WTC11 (cell line): ENCODE measurements at regions not wholly inside any gene's neighbourhood (a gene's known extent, or its start where the extent isn't known, plus 50 kb on each side); places are given as distances from the start of the nearest gene placed in this dataset.

Experiments
- ATAC-seq: fragments of 200-7000 bp; cut with Tn5 transposase; 2 replicates; pipeline ENCODE4 v1.10.0; 2021; ENCODE audit warnings: mild to moderate bottlenecking, moderate library complexity
- CTCF ChIA-PET: fragments of 300-600 bp; sonication (Branson Sonifier 250); formaldehyde crosslinking; loops from one replicate; lab custom pipeline; 2021; ENCODE audit warnings: antibody characterized with exemption; lab: Charles Lee
- POLR2A ChIA-PET: fragments of 350-600 bp; sonication (Branson Sonifier 250); formaldehyde crosslinking; loops from one replicate; lab custom pipeline; 2021; ENCODE audit warnings: antibody characterized with exemption; lab: Charles Lee
- DNase-seq: peaks from one replicate; pipeline ENCODE4 v3.0.0; 2021; ENCODE audit warnings: low spot score
- H3K27ac Mint-ChIP-seq: 2 replicates; pipeline ENCODE4 v1.8.0; 2021; ENCODE audit warnings: mixed read lengths
- H3K27me3 Mint-ChIP-seq: 2 replicates; pipeline ENCODE4 v1.8.0; 2021; ENCODE audit warnings: low read depth, mild to moderate bottlenecking, moderate library complexity, mixed read lengths
- H3K36me3 Mint-ChIP-seq: 2 replicates; pipeline ENCODE4 v1.8.0; 2021; ENCODE audit warnings: mixed read lengths
- H3K4me1 Mint-ChIP-seq: 2 replicates; pipeline ENCODE4 v1.8.0; 2022; ENCODE audit warnings: mixed read lengths
- H3K4me3 Mint-ChIP-seq: 2 replicates; pipeline ENCODE4 v1.8.0; 2021; ENCODE audit warnings: mild to moderate bottlenecking, moderate library complexity, mixed read lengths
- H3K9me3 Mint-ChIP-seq: 2 replicates; pipeline ENCODE4 v1.8.0; 2021; ENCODE audit warnings: mixed read lengths
- ATF1 ChIP-seq: sonication (generic); formaldehyde crosslinking; IDR thresholded peaks from 2 replicates; pipeline ENCODE4 v1.8.1; 2023; ENCODE audit warnings: mild to moderate bottlenecking, moderate library complexity, missing genetic modification reagents
- CBFB ChIP-seq: sonication (generic); formaldehyde crosslinking; IDR thresholded peaks from 2 replicates; pipeline ENCODE4 v1.8.1; 2022; ENCODE audit warnings: mild to moderate bottlenecking, low read depth, missing genetic modification reagents
- CREB1 ChIP-seq: sonication (generic); formaldehyde crosslinking; IDR thresholded peaks from 2 replicates; pipeline ENCODE4 v1.8.0; 2023; ENCODE audit warnings: mild to moderate bottlenecking, missing genetic modification reagents
- ERG ChIP-seq: fragments of 250-450 bp; sonication (Bioruptor Pico); IDR thresholded peaks from 2 replicates; pipeline ENCODE4 v1.8.0; 2021; ENCODE audit warnings: mild to moderate bottlenecking
- FOXP1 ChIP-seq: sonication (generic); formaldehyde crosslinking; IDR thresholded peaks from 2 replicates; pipeline ENCODE4 v1.8.0; 2022; ENCODE audit warnings: missing genetic modification reagents, mild to moderate bottlenecking, moderate library complexity, borderline replicate concordance
- FOXP4 ChIP-seq: sonication (generic); formaldehyde crosslinking; IDR thresholded peaks from 2 replicates; pipeline ENCODE4 v1.8.0; 2022; ENCODE audit warnings: mild to moderate bottlenecking, missing genetic modification reagents
- NR3C1 ChIP-seq: sonication (generic); formaldehyde crosslinking; conservative IDR thresholded peaks from 2 replicates; pipeline ENCODE4 v1.8.1; 2023; ENCODE audit warnings: low read depth, mild to moderate bottlenecking, missing genetic modification reagents
- ZMAT4 ChIP-seq: fragments of 250-450 bp; sonication (Bioruptor Pico); IDR thresholded peaks from 2 replicates; pipeline ENCODE4 v1.9.0; 2021; ENCODE audit warnings: mild to moderate bottlenecking
- ZNF532 ChIP-seq: fragments of 250-450 bp; sonication (Bioruptor Pico); IDR thresholded peaks from 2 replicates; pipeline ENCODE4 v1.9.0; 2021; ENCODE audit warnings: mild to moderate bottlenecking, borderline replicate concordance
- TF ChIP-seq, protein P1 (sequence below): fragments of 250-450 bp; sonication (Bioruptor Pico); conservative IDR thresholded peaks from 2 replicates; pipeline ENCODE4 v1.9.0; 2021; ENCODE audit warnings: mild to moderate bottlenecking
- TF ChIP-seq, protein P2 (sequence below): sonication (generic); formaldehyde crosslinking; IDR thresholded peaks from 2 replicates; pipeline ENCODE4 v1.8.0; 2023; ENCODE audit warnings: missing genetic modification reagents
- TF ChIP-seq, protein P3 (sequence below): sonication (generic); formaldehyde crosslinking; IDR thresholded peaks from 2 replicates; pipeline ENCODE4 v1.8.1; 2023; ENCODE audit warnings: mild to moderate bottlenecking, moderate library complexity, missing genetic modification reagents

DNA sequence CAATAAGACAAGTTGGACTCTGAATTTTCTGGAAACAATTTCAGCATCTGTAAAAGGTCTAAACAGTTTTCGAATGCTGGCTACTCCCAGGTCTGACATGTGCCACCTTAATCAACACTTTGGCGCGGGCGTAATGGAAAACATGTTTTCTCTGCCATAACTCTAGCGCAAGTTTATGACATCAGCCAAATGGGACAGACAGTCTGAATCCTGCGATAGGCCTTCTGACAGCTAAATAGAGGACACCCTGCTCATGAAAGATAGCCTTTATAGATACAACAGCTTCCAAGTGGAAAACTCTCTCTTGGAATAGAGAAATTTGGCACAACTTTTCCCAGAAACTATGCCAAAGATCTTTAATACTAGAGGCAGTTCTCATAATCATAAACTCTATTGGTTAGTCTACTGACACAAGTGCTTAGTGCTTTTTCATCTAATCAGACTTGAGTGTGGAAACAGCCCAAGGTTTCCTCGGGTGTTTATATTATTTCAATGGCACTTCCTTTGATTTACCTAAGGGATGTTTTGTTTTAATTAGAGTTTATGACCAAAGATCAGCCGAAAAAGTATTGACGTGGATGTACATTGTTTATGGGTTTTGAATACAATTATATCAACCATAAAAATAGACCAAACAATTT, 120.1 kb upstream of the DPH6 start:
- no peak for ATAC-seq
- no peaks in the 10 kb centered on the region for H3K36me3 Mint-ChIP-seq
- H3K27ac Mint-ChIP-seq, result no peak overlapping the region
- ChIA-PET POLR2A (no interaction called here), CTCF (no interaction called here)
- no peak overlapping the region for H3K4me3 Mint-ChIP-seq
- H3K27me3 Mint-ChIP-seq, result no peaks in the 10 kb centered on the region
- H3K4me1 Mint-ChIP-seq, result peaks cover 24% of the 10 kb centered on the region
- peaks cover 4% of the 10 kb centered on the region; the same call in 1 of the 2 replicates for H3K9me3 Mint-ChIP-seq
- DNase-seq, result no peak
- no peak for TF ChIP-seq ERG (CRISPR knock-in tag)
- no peak for TF ChIP-seq ATF1 (CRISPR knock-in tag)
- TF ChIP-seq, protein P1, sequence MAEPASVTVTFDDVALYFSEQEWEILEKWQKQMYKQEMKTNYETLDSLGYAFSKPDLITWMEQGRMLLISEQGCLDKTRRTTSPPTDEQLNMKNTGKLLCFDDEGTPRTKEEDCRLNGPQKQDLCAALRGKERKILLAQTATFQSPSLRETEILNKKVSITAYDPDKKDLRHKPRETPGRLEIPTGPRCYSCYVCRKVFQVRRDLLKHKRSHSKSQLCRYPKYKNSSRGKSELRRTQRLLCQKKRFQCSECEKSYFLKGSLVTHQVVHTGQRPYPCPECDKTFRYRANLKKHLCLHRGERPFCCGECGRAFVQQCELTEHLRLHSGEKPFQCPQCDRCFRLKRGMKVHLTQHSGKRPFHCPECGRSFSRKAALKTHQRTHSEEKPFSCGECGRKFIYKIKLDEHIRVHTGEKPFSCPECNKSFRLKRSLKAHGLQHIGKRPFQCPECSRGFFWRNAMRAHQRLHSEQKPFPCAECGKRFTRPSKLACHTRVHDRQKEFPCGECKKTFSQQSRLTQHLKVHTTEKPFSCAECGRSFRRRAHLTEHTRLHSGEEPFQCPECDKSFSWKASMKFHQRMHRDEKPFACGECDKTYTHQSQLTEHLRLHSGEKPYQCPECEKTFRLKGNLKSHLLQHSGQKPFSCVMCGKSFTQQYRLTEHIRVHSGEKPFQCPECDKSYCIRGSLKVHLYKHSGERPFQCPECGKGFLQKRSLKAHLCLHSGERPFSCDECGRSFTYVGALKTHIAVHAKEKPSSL (CRISPR knock-in tag), result no peak
- no peak for TF ChIP-seq FOXP1 (CRISPR knock-in tag)
- TF ChIP-seq ZMAT4 (CRISPR knock-in tag), result no peak
- TF ChIP-seq ZNF532 (CRISPR knock-in tag), result no peak
- TF ChIP-seq CBFB, result no peak
- TF ChIP-seq, protein P2, sequence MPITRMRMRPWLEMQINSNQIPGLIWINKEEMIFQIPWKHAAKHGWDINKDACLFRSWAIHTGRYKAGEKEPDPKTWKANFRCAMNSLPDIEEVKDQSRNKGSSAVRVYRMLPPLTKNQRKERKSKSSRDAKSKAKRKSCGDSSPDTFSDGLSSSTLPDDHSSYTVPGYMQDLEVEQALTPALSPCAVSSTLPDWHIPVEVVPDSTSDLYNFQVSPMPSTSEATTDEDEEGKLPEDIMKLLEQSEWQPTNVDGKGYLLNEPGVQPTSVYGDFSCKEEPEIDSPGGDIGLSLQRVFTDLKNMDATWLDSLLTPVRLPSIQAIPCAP, result no peak
- TF ChIP-seq, protein P3, sequence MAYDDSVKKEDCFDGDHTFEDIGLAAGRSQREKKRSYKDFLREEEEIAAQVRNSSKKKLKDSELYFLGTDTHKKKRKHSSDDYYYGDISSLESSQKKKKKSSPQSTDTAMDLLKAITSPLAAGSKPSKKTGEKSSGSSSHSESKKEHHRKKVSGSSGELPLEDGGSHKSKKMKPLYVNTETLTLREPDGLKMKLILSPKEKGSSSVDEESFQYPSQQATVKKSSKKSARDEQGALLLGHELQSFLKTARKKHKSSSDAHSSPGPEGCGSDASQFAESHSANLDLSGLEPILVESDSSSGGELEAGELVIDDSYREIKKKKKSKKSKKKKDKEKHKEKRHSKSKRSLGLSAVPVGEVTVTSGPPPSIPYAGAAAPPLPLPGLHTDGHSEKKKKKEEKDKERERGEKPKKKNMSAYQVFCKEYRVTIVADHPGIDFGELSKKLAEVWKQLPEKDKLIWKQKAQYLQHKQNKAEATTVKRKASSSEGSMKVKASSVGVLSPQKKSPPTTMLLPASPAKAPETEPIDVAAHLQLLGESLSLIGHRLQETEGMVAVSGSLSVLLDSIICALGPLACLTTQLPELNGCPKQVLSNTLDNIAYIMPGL (CRISPR knock-in tag), result no peak
- no peak for TF ChIP-seq NR3C1 (CRISPR knock-in tag)
- no peak for TF ChIP-seq FOXP4 (CRISPR knock-in tag)
- no peak for TF ChIP-seq CREB1 (CRISPR knock-in tag)
- TF ChIP-seq, all 79 proteins: peak for 0
